HS-27A (cell line): ENCODE measurements at regions not wholly inside any gene's neighbourhood (a gene's known extent, or its start where the extent isn't known, plus 50 kb on each side); places are given as distances from the start of the nearest gene placed in this dataset.

ENCODE experiments used
- DNase-seq: peaks from one replicate; pipeline ENCODE4 v3.0.0-alpha.2; 2012; ENCODE audit warnings: low read depth, missing footprints

DNA sequence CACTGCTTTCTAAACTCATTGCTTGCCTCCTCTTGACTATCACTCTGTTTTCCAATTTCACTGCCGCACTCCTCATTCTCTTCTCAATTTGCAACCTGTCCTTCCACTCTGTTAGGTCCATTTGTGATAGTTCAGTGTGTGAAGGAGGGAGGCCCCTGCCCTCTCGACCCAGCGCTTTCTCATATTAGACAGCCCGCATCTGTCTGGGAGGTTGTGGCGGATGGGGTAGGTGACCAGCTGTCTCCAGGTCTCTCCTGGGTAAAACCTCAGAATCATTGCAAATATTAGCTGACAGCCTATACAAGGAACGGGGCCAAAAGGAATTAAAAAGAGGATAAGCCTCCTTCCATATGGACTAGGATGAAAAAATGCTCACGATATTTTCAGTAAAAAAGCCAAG, 358.3 kb downstream of the SHQ1 start:
- no peak for DNase-seq

DNA sequence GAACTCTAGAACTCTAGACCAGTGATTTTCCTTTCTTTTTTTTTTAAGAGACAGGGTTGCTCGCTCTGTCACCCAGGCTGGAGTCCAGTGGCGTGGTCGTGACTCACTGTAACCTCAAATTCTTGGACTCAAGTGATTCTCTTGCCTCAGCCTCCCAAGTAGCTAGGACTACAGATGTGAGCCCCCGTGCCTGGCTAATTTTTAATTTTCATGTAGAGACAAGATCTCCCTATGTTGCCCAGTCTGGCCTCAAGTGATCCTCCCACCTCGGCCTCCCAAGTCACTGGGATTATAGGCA, 359.6 kb downstream of the SHQ1 start:
- DNase-seq, result peak; percentile 61

DNA sequence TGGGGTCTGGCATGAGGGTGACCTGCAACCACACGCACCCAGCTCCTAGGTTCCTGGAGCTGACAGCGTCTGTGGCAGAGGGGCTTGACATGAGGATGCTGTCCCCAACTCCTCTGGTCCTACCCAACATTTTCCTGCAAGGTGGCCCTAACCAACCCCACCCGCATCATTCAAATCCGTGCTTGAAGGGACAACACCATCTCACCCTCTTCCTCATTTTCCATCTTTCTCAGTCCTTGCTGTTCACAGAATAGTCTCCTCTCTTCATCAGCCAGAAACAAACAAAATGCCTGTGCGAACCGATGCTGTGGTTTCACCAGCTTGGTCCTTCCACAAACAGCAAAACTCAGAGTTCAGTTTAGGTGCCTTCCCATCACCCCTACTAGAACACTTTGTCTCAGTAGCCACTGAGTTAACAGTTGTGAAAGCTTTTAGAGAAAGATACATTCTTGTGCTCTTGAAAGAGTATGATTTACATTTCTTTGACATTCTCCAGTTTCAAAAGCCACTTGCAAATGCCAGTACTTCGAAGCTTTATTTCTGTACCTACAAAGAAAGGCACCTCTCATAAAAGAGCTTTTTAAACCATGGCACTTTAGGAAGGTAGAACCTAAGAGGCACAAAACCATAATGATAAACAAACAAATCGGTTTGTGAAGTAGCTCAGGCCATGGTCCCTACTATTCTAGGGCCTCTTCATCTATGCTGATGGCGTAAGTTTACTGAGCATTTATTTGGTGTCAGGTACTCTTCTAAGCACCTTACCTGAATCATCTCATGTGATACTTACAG, 360.1 kb downstream of the SHQ1 start:
- DNase-seq, result no peak

DNA sequence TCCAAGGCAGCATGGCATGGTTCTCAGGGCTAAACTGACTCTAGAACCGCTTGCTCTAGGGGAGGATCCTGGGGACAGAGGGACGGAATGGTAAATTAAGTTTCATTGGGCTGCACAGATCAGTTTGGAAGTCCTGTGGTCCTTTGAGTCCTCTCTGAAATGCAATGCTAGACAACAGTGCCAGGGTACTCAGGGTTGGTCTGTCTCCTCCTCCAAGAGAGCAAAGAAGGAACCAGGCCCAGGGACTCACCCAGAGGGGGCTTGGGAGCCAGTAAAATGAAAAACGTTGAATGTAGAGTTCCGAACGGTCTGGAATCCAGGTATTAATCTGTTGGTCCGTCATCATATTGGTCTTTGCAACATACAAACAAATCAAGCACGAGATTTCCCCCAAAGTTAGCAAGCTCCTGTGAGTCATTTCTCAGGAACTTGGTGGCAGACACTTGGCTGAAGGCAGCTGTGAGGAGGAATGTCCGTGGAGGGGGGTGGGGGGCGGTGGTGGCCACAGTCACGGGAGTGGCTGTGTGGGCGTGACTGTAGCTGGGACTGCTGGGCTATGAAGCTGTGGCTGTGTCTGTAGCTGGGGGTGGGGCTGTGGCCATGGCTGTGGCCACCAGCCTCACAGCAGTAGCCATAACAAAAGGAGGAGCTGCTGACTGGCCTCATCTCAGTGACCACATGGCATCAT, 361.0 kb downstream of the SHQ1 start:
- peak; percentile 94 for DNase-seq

DNA sequence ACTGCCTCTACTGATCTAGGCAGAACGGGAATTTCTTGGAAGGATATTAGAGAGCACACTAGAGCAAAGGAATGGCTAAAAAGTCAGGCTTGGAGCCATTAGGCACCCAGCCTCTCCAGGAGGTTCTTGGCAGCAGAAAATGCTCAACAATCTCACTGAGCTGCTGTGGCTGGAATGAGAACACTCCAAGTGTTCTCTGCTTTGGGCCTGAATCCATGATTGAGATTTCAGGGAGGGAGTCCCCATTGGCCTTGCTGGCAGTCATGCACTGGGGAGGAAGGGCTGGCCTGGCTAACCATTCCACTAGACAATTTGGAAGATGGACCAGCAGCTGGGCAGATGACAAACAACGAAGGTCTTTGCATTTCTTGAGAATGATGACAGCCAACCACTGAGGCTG, 362.6 kb downstream of the SHQ1 start:
- no peak for DNase-seq

DNA sequence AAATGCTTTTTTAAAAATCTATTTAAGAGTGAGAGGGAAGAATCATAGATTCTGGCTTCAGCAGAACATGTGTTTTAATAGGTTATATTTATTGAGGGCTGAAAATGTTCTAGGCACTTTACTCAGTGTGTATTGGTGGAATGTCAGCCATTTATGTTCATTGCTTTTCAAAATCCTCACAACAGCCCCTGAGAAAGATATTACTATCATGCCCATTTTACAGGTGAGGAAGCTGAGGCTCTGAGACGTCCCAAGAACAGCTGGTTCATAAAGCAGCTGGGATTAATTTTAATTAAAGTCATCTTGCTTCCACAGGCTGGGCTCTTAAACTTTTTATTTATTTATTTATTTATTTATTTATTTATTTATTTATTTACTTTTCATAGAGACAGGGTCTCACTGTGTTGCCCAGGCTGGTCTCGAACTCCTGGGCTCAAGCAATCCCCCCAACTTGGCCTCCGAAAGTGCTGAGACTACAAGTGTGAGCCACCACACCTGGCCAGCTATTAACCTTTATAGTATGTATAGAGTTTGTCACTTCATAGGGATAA, 364.6 kb downstream of the SHQ1 start:
- DNase-seq, result no peak

DNA sequence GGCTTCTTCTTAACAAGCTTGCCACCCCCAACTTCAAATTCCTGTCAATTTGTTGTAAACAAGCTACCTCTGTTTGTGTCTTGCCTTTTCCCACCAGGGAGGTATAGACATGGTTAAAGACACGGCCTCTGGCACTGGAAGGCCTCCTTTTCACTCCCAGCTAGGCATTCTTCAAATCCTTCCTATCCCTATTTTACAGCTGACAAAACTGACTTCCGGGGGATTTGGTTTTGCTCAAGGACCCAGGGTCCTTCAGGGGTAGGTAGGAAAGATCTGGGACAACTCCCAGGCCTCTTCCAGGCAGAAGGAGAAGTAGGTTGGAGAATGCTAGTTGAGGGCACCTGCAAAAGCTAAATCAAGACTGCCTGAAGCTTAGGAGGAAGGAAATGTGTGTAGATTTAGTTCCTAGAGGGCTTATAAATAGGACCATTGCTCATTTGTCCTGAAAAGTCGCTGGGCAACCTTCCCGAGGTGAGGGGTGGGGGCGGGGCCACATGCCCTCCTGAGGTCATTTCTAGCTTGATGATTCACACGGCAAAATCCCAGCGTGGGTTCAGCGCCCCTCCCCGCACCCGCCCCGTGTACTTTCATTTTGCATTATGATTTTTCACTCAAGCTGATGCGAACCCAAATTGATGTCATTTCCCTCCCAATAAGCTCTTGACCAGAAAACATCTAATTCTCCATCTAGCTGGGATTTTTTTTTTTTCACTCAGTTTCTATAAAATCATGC, 365.5 kb downstream of the SHQ1 start:
- DNase-seq, result no peak

DNA sequence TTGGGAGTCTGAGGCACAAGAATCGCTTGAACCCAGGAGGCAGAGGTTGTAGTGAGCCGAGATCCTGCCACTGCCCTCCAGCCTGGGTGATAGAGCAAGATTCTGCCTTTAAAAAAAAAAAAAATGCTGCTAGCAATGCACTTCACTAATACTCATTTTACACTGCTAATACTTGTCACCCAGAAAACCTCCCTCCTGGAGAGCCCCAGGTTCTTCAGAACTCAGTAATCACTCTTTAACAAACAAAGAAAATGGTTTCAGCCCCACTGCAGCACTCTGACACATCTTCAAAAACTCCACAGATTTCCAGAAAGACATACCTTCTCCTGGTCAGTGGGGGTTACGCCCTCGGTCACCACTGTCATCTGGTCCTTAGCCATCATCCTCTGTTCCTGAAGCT, 366.7 kb downstream of the SHQ1 start:
- DNase-seq, result no peak

DNA sequence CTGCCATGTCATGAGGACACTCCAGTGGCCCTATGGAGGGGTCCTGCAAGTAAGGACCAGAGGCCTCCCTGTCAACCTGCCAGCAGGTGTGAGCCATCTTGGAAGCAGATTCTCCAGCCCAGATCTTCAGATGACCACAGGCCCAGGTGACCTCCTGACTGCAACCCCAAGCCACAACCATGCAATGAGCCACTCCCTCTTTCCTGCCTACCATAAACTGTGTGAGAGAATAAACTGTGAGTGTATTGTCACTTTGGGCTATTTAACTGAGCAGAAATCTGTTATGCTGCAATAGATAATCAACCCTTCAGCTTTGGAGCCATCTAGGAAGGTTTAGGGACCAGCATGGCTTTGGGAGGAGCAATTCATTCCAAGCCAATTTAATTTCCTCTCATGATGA, 367.9 kb downstream of the SHQ1 start:
- no peak for DNase-seq

DNA sequence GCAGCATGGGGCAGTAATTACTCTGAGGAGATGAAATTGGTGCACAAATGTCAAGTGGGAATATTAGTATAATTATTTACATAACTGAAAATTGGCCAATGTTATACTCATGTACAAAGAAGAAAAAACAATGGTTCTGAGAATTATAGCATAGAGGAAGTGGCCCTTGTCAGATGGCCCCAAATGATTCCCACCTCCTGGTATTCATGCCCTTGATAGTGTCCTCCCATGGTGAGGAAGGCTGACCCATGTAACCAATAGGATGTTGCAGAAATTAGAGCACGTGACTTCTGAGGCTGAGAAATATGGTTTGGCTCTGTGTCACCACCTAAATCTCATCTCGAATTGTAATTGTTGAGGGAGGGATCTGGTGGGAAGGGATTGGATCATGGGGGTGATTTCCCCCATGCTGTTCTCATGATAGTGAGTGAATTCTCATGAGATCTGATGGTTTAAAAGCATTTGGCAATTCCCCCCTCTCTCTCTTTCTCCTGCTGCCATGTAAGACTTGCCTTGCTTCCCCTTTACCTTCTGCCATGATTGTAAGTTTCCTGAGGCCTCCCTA, 368.5 kb downstream of the SHQ1 start:
- no peak for DNase-seq

DNA sequence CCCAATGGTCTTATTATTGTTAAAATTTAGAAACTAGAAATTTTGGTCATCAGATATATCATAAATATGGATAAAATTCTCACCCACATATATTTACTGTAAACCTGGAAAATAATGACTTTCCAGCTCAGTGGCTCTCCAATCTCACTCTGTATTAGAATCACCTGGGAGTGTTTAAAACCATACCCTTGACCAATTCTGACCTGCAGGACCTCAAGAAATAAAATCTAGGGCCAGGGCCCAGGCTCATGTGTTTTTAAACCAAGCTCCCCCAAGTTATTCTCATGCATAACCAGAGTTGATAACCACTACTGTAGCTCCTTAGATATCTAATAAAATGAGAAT, 372.1 kb downstream of the SHQ1 start:
- DNase-seq, result no peak

DNA sequence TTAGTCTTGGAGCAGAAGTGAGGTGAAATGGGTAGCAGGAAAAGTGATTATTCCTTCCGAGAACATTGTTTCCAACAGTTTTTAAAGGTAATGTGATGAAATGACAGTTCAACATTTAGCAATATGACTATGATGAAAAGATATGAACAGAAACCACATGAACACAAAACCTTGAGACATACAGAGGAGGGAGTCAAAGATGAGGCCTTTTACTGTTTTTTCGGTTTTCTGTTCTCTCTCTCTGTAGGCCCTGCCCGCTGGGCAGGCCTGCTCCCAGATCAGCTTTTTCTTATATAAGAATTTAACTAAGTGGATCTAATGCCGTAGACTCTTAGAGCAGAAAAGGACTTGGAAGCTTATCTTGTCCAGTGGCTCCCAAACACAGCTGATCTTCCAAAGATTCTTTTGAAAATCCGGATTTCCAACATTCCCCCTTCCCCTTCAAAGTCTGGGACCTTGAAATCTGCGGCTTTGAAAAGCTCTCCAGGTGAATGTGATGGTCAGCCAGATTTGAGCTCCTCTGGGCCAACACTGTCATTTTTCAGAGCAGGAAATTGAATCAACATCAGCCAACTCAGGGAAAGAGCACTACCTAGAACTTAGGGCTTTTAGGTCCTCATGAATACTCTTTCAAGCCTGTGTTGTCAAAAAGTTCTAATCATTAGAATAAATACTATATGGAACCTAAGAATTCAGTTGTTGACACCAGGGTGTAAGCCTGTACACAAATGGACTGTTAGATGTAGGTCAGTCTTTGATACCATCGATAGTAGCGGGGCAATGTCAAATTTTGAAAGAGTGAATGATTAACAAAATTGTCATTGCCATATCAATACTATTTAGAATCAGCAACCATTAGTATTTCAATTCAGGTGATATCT, 372.7 kb downstream of the SHQ1 start:
- DNase-seq, result no peak

DNA sequence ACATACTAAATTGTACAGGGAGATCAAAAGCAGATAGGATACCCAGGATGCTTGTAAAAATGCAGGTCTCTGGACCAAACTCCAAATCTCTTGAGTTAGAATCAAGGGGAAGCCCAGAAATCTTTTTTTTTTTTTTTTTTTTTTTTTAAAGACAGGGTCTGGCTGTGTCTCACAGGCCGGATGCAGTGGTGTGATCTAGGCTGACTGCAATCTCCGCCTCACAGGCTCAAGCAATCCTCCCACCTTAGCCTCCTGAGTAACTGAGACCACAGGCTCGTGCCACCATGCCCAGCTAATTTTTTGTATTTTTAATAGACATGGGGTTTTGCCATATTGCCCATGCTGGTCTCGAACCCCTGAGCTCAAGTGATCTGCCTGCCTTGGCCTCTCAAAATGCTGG, 373.5 kb downstream of the SHQ1 start:
- no peak for DNase-seq

DNA sequence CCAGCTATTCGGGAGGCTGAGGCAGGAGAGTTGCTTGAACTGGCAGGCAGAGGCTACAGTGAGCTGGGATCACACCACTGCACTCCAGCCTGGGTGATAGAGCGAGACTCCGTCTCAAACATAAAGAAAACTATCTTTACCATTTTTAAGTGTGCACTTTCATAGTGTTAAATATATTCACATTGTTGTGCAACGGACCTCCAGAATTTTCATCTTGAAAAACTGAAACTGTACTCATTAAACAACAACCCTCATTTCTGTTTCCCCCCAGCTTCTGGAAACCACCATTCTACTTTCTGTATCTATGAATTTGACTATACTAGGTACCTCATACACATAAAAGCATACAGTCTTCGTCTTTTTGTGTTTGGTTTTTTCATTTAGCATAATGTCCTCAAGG, 375.1 kb downstream of the SHQ1 start:
- no peak for DNase-seq

DNA sequence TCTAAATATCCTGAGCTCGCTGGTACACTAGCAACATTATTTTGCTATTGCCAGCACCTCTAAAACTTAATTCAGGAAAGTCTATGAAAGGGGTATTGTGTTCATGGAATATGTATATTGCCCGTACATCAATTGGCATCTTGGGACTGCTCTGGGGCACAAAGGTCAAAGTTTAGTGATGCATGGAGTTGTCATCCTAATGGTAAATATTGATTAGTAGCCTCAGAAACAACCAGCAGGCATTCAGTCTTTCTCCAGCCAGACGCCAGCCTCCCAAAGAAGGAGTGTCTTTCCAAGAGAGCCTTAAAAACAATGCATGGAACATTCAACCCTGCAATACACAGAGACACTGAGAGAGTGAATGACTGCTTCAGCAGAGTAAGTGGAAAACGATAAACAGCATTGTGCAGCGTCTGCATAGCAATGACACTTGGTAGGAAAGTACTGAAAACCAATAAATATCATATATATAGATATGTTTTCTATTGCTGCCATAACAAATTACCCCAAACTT, 377.3 kb downstream of the SHQ1 start:
- no peak for DNase-seq

DNA sequence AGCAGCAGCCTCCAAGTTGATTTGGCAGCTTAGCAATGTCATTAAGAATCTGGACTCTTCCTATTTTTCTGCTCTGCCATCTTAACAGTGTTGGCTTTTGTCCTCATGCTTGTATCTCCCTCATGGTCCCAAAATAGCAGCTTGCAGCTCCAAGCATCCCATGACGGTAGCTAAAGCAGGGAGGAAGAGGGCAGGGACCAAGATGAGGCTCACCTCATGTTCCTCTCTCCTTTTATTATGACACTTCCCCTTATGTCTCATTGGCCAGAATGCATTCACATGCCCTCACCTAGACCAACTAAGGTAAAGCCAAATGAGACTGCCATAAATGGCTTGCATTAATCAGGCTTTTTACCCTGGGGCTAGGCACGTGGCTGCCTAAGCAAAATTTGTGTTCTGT, 382.4 kb downstream of the SHQ1 start:
- DNase-seq, result no peak

DNA sequence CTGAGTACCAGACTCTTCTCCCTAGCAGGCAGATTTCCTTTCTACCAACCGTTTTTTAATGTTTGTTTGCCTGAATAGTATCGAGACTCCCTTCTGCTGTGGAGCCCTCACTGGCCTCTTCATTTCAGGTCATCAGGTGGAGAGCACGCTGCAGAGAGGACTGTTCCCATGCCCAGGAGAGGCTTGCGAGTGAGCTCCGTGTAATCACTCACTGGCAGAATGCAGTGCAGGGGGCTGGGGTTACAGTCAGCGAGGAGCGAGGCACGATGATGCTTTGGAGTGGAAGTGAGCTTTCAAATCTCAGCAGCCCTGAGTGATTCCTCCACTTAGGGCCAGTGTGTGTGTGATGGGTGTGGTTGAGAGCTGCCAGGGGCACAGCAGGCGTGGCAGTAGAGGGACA, 385.2 kb downstream of the SHQ1 start:
- DNase-seq, result no peak

DNA sequence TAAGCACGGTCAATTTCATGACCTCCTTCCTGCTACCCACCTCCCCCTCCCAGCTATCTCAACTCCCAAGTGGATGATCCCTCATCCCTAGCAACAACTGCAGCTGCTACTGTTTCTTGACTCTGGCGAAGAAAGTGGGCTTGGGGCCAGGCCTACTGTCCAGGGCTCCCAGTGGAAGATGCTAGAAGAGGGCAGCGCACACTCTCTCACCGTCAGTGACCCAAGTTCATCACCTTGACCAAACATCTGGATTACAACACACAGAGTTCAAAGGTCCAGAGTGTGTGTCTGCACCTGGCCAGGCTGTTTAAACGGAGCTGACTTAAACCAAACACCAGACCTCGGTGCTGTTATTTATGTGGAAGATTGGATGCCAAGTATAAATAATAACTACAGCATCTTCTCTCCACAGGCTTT, 385.6 kb downstream of the SHQ1 start:
- DNase-seq, result no peak

DNA sequence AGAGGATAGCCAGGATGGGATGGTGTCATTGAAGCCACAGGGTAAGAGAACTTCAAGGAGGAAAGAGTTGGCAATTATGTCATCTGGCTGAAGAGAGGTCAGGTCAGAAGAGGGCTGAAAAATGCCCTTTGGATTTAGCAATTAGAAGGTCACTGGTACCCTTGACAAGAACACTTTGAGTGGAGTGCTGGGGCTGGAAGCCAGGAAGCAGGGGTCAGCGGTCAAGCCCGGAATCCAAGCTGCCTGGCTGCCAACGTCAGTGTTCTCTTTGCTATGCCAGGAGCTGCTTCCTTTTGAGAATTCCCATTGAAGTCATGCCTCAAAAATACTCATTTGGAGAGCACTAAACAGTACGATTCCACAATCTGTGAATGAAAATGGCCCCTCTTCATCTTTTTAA, 386.5 kb downstream of the SHQ1 start:
- no peak for DNase-seq

DNA sequence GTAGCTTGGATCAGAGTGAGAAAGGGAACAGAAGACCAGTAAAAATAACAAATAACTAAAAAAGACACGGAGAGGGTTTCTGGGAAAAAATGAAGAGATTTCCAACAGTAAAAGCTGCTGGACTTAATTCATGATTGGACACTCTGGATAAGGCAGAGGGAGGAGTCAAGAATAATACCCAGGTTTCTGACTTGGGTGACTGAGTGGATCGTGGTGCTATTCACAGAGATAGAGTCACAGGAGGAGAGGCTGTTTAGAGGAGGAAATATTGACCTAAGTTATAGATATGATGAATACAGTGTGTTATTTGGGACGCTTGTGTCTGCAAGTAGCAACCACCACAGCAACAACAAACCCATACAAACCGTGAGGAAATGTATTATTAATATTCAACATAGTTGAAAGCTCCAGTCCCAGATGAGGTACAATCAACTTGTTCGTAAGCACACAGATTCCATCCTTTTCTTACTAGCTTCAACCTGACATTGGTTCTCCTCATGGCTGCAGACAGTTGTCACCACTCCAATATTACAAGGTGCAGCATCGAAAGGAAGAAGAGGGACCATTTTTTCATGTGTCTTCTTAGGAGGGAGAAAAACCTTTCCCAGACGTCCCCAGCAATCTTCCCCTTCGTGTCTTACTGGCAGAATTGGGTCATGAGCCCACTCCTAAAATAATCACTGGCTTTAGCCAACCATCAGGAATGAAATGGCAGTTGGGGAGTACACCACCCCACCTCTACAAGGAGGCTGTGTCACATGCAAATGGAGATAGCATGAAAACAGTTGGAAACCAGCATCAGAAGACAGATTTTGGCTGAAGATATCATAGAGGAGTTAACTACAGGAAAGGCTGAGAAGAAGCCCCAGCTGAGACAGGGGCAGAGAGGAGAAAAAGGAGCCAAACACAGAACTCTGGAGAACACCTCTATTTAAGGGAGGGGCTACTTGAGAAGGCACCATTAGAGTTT, 387.8 kb downstream of the SHQ1 start:
- no peak for DNase-seq
